ENCODE measurements at regions not wholly inside any gene's neighbourhood (a gene's known extent, or its start where the extent isn't known, plus 50 kb on each side); places are given as distances from the start of the nearest gene placed in this dataset.

GRCh38 chr3:177608443-177608842, 411.2 kb upstream of the TBL1XR1 start:
- no peak overlapping the region for H3K9ac ChIP-seq (ENCODE audit: low read depth in 1 of 2, low read length in 2 of 2)
- no peaks in the 10 kb centered on the region for H3K36me3 ChIP-seq (ENCODE audit: control insufficient read depth in 4 of 4, insufficient read depth in 3 of 4, low read depth in 1 of 4, low read length in 3 of 4)
- H3K4me1 ChIP-seq (ENCODE audit: control insufficient read depth in 4 of 4, insufficient read depth in 4 of 4, low read length in 3 of 4) = peaks cover 13 to 24% (median 21%) of the 10 kb centered on the region in 4 donors
- H3K27ac ChIP-seq (ENCODE audit: low read depth in 1 of 2, low read length in 2 of 2) = peak overlapping the region in 1 of 2 donors; percentile 34
- 27% methylated on average over 1 of the region's 1 CpG for WGBS
- no peak overlapping the region for H3K4me3 ChIP-seq (ENCODE audit: low read depth in 1 of 3, low read length in 3 of 3)
- no peaks in the 10 kb centered on the region for H3K27me3 ChIP-seq (ENCODE audit: control insufficient read depth in 4 of 4, insufficient read depth in 4 of 4, low read length in 3 of 4)
- TF ChIP-seq RAD21 (IDR thresholded peaks at IDR 0.05) (peak in 1 of 2 donors; percentile 11), HNF4A (conservative IDR thresholded peaks at IDR 0.05) (peak in 1 of 2 donors; percentile 36), TAF1 (conservative IDR thresholded peaks at IDR 0.05) (no peak), NR2F2 (IDR thresholded peaks at IDR 0.05) (no peak), JUND (IDR thresholded peaks at IDR 0.05) (peak in 1 of 2 donors; percentile 15), YY1 (IDR thresholded peaks at IDR 0.05) (peak; percentile 40), RXRA (IDR thresholded peaks at IDR 0.05) (peak; percentile 48 to 62), SP1 (IDR thresholded peaks at IDR 0.05) (peak; percentile 57)
- TF ChIP-seq, protein P1, sequence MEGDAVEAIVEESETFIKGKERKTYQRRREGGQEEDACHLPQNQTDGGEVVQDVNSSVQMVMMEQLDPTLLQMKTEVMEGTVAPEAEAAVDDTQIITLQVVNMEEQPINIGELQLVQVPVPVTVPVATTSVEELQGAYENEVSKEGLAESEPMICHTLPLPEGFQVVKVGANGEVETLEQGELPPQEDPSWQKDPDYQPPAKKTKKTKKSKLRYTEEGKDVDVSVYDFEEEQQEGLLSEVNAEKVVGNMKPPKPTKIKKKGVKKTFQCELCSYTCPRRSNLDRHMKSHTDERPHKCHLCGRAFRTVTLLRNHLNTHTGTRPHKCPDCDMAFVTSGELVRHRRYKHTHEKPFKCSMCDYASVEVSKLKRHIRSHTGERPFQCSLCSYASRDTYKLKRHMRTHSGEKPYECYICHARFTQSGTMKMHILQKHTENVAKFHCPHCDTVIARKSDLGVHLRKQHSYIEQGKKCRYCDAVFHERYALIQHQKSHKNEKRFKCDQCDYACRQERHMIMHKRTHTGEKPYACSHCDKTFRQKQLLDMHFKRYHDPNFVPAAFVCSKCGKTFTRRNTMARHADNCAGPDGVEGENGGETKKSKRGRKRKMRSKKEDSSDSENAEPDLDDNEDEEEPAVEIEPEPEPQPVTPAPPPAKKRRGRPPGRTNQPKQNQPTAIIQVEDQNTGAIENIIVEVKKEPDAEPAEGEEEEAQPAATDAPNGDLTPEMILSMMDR (IDR thresholded peaks at IDR 0.05; ENCODE audit: low read depth, low read length, missing input control) = no peak
- no peaks in the 10 kb centered on the region for H3K9me3 ChIP-seq (ENCODE audit: control insufficient read depth in 4 of 4, low read length in 3 of 4)
- DNase-seq (ENCODE audit: low spot score) = no peak

- Histone ChIP-seq H3K27ac (ENCODE audit: low read depth in 1 of 2, low read length in 2 of 2) (no peak overlapping the region), H3K9me3 (ENCODE audit: control insufficient read depth in 4 of 4, low read length in 3 of 4) (no peaks in the 10 kb centered on the region), H3K4me3 (ENCODE audit: low read depth in 1 of 3, low read length in 3 of 3) (no peak overlapping the region), H3K27me3 (ENCODE audit: control insufficient read depth in 4 of 4, insufficient read depth in 4 of 4, low read length in 3 of 4) (no peaks in the 10 kb centered on the region), H3K9ac (ENCODE audit: low read depth in 1 of 2, low read length in 2 of 2) (no peak overlapping the region), H3K36me3 (ENCODE audit: control insufficient read depth in 4 of 4, insufficient read depth in 3 of 4, low read depth in 1 of 4, low read length in 3 of 4) (no peaks in the 10 kb centered on the region), H3K4me1 (ENCODE audit: control insufficient read depth in 4 of 4, insufficient read depth in 4 of 4, low read length in 3 of 4) (peaks cover 14 to 28% (median 25%) of the 10 kb centered on the region in 4 donors)
- TF ChIP-seq HNF4A (conservative IDR thresholded peaks at IDR 0.05) (peak; percentile 29 to 38), FOXA2 (IDR thresholded peaks at IDR 0.05) (no peak), RXRA (IDR thresholded peaks at IDR 0.05) (peak in 1 of 2 donors; percentile 28)
- no peak for DNase-seq (ENCODE audit: low spot score)
Observed at GRCh38 chr3:177609613-177610012, 412.3 kb upstream of the TBL1XR1 start.

DNA sequence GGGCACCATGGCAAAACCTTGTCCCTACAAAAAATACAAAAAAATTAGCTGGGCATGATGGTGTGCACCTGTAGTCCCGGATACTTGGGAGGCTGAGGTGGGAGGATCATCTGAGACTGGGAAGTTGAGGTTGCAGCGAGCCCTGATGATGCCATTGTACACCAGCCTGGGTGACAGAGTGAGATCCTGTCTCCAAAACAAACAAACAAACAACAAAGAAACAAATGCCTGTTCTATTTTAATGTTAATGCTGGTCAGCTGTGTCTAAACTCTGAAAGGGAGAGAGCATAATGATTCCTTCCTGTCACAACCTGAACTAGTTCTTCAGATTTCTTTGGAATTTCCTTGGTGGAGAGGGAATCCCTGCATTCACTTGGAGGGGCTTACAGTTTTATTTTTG, 413.0 kb upstream of the TBL1XR1 start:
- H3K9me3 ChIP-seq (ENCODE audit: control insufficient read depth in 4 of 4, low read length in 3 of 4) = no peaks in the 10 kb centered on the region
- no peak overlapping the region for H3K9ac ChIP-seq (ENCODE audit: low read depth in 1 of 2, low read length in 2 of 2)
- peaks cover 14 to 32% (median 30%) of the 10 kb centered on the region in 4 donors for H3K4me1 ChIP-seq (ENCODE audit: control insufficient read depth in 4 of 4, insufficient read depth in 4 of 4, low read length in 3 of 4)
- H3K4me3 ChIP-seq (ENCODE audit: low read depth in 1 of 3, low read length in 3 of 3) = no peak overlapping the region
- DNase-seq (ENCODE audit: low spot score) = no peak
- no peaks in the 10 kb centered on the region for H3K36me3 ChIP-seq (ENCODE audit: control insufficient read depth in 4 of 4, insufficient read depth in 3 of 4, low read depth in 1 of 4, low read length in 3 of 4)
- TF ChIP-seq, protein P2, sequence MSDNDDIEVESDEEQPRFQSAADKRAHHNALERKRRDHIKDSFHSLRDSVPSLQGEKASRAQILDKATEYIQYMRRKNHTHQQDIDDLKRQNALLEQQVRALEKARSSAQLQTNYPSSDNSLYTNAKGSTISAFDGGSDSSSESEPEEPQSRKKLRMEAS (IDR thresholded peaks at IDR 0.05) = no peak
- TF ChIP-seq, protein P3, sequence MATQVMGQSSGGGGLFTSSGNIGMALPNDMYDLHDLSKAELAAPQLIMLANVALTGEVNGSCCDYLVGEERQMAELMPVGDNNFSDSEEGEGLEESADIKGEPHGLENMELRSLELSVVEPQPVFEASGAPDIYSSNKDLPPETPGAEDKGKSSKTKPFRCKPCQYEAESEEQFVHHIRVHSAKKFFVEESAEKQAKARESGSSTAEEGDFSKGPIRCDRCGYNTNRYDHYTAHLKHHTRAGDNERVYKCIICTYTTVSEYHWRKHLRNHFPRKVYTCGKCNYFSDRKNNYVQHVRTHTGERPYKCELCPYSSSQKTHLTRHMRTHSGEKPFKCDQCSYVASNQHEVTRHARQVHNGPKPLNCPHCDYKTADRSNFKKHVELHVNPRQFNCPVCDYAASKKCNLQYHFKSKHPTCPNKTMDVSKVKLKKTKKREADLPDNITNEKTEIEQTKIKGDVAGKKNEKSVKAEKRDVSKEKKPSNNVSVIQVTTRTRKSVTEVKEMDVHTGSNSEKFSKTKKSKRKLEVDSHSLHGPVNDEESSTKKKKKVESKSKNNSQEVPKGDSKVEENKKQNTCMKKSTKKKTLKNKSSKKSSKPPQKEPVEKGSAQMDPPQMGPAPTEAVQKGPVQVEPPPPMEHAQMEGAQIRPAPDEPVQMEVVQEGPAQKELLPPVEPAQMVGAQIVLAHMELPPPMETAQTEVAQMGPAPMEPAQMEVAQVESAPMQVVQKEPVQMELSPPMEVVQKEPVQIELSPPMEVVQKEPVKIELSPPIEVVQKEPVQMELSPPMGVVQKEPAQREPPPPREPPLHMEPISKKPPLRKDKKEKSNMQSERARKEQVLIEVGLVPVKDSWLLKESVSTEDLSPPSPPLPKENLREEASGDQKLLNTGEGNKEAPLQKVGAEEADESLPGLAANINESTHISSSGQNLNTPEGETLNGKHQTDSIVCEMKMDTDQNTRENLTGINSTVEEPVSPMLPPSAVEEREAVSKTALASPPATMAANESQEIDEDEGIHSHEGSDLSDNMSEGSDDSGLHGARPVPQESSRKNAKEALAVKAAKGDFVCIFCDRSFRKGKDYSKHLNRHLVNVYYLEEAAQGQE (IDR thresholded peaks at IDR 0.05) = no peak
- TF ChIP-seq FOXA2 (IDR thresholded peaks at IDR 0.05) (no peak), GABPA (IDR thresholded peaks at IDR 0.05 in 1 of 2, conservative IDR thresholded peaks at IDR 0.05 in 1 of 2) (no peak), RAD21 (IDR thresholded peaks at IDR 0.05) (no peak), EGR1 (IDR thresholded peaks at IDR 0.05; ENCODE audit: low read depth in 2 of 2) (no peak), NR2F2 (IDR thresholded peaks at IDR 0.05) (no peak)
- TF ChIP-seq, protein P1 (IDR thresholded peaks at IDR 0.05; ENCODE audit: low read depth, low read length, missing input control) = no peak
- H3K27ac ChIP-seq (ENCODE audit: low read depth in 1 of 2, low read length in 2 of 2) = no peak overlapping the region
- no peaks in the 10 kb centered on the region for H3K27me3 ChIP-seq (ENCODE audit: control insufficient read depth in 4 of 4, insufficient read depth in 4 of 4, low read length in 3 of 4)
- WGBS = 92% methylated on average over 2 of the region's 2 CpGs
